Lower lobe of right lung (tissue), 2 donors: ENCODE measurements at regions not wholly inside any gene's neighbourhood (a gene's known extent, or its start where the extent isn't known, plus 50 kb on each side); places are given as distances from the start of the nearest gene placed in this dataset.

Experiments used
- ATAC-seq, 2 donors: fragments of 200-7000 bp; cut with Tn5 transposase; one replicate each; pipeline ENCODE4 v1.9.1; 2020 to 2022; ENCODE audit warnings: mild to moderate bottlenecking in 2 of 2, moderate library complexity in 2 of 2
- DNase-seq: peaks from one replicate; pipeline ENCODE4 v3.0.0-alpha.2; 2020
- H3K27ac ChIP-seq: fragments of 200-600 bp; one replicate; pipeline ENCODE4 v1.8.0; 2022
- H3K27me3 ChIP-seq: fragments of 200-600 bp; one replicate; pipeline ENCODE4 v1.8.0; 2022; ENCODE audit warnings: low read depth
- H3K36me3 ChIP-seq: fragments of 200-600 bp; one replicate; pipeline ENCODE4 v1.8.0; 2022; ENCODE audit warnings: mild to moderate bottlenecking
- H3K4me1 ChIP-seq: fragments of 200-600 bp; one replicate; pipeline ENCODE4 v1.8.0; 2022
- H3K4me3 ChIP-seq: fragments of 200-600 bp; one replicate; pipeline ENCODE4 v1.8.0; 2022; ENCODE audit warnings: mild to moderate bottlenecking
- H3K9me3 ChIP-seq: fragments of 200-600 bp; one replicate; pipeline ENCODE4 v1.8.0; 2022
- intact Hi-C: fragments of 100-400 bp; cut with DNase I; formaldehyde crosslinking; loops from one replicate; pipeline ENCODE4 v1.11.0; 2022
- TF ChIP-seq, protein P1 (sequence below): fragments of 200-600 bp; IDR thresholded peaks from one replicate; pipeline ENCODE4 v1.8.0; 2022; ENCODE audit warnings: antibody characterized with exemption, mild to moderate bottlenecking
- donor health status: DM: no; HTN: yes; CAD: no; lungs with severe emphysema.

DNA sequence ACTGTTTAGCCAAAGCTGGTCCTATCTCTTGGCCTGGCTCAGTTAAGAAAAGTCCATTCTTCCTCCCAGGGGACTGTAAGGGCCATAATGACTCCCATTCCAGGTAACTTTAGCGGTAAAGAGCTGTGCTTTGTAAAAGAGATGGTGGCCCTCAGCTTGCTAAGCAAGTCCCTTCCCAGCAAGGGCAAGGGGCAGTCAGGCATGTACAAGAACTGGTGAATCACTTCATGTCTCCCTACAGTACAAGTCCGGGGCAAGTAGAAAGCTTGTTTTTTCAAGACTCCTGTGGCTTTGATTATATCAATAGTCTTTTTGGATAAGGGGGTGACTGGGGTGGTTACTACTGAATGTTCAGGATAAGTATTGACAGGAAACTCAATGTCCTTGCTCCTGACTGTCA is 88.9 kb downstream of the SLC25A15 start:
- H3K27ac ChIP-seq = no peak overlapping the region
- TF ChIP-seq, protein P1, sequence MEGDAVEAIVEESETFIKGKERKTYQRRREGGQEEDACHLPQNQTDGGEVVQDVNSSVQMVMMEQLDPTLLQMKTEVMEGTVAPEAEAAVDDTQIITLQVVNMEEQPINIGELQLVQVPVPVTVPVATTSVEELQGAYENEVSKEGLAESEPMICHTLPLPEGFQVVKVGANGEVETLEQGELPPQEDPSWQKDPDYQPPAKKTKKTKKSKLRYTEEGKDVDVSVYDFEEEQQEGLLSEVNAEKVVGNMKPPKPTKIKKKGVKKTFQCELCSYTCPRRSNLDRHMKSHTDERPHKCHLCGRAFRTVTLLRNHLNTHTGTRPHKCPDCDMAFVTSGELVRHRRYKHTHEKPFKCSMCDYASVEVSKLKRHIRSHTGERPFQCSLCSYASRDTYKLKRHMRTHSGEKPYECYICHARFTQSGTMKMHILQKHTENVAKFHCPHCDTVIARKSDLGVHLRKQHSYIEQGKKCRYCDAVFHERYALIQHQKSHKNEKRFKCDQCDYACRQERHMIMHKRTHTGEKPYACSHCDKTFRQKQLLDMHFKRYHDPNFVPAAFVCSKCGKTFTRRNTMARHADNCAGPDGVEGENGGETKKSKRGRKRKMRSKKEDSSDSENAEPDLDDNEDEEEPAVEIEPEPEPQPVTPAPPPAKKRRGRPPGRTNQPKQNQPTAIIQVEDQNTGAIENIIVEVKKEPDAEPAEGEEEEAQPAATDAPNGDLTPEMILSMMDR = no peak
- ATAC-seq (no peak), DNase-seq (no peak)
- no peaks in the 10 kb centered on the region for H3K27me3 ChIP-seq
- no peaks in the 10 kb centered on the region for H3K36me3 ChIP-seq
- no peaks in the 10 kb centered on the region for H3K4me1 ChIP-seq
- intact Hi-C loops = no loop called here
- H3K9me3 ChIP-seq = peaks cover 32% of the 10 kb centered on the region
- no peak overlapping the region for H3K4me3 ChIP-seq

DNA sequence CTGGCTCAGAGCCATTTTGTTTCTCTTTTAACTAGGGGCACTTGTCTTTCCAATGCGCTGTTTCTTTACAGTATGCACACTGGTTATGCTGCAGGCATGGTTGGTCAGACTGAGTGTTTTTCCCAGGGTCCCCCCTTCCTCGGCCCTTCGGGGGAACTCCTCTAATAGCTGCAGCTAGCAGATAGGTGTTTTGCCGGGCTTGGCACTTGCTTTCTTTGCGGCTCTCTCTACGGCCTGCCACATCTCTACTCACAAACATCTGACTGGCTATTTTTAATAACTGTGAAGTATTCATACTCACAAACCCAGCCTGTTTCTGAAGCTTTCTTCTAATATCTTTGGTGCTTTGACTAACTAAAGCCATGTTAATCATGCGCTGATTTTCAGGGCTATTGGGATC is 89.4 kb downstream of the SLC25A15 start:
- no peak overlapping the region for H3K4me3 ChIP-seq
- ATAC-seq (no peak), DNase-seq (no peak)
- H3K4me1 ChIP-seq = no peaks in the 10 kb centered on the region
- no peaks in the 10 kb centered on the region for H3K27me3 ChIP-seq
- H3K27ac ChIP-seq = no peak overlapping the region
- intact Hi-C loops = no loop called here
- TF ChIP-seq, protein P1 = no peak
- H3K9me3 ChIP-seq = peaks cover 27% of the 10 kb centered on the region
- H3K36me3 ChIP-seq = no peaks in the 10 kb centered on the region
